T-helper 1 cell treated with Interleukin-12 subunit alpha and Interleukin-12 subunit beta and Interleukin-4 antibody, amounts not matched to agents 30 μg/mL and 1 μg/mL, for 36 hours (primary cell): ENCODE measurements at regions not wholly inside any gene's neighbourhood (a gene's known extent, or its start where the extent isn't known, plus 50 kb on each side); places are given as distances from the start of the nearest gene placed in this dataset.
"Not testable (repeated sequence)": the region's sequence is repeated elsewhere in the genome, so short reads cannot be mapped to it uniquely, and the experiment has no call there.

Source experiments
- H3K27ac Mint-ChIP-seq: one replicate; pipeline ENCODE4 v1.8.0; 2021; ENCODE audit warnings: mild to moderate bottlenecking, mixed read lengths
- H3K27me3 Mint-ChIP-seq: one replicate; pipeline ENCODE4 v1.8.0; 2021; ENCODE audit warnings: low read depth, mixed read lengths
- H3K36me3 Mint-ChIP-seq: one replicate; pipeline ENCODE4 v1.8.0; 2021; ENCODE audit warnings: low read depth, mixed read lengths
- H3K4me1 Mint-ChIP-seq: one replicate; pipeline ENCODE4 v1.8.0; 2021; ENCODE audit warnings: low read depth, mixed read lengths
- H3K4me3 Mint-ChIP-seq: one replicate; pipeline ENCODE4 v1.8.0; 2021; ENCODE audit warnings: mild to moderate bottlenecking, moderate library complexity, mixed read lengths
- H3K9me3 Mint-ChIP-seq: one replicate; pipeline ENCODE4 v1.8.0; 2021; ENCODE audit warnings: mixed read lengths

- H3K4me1 Mint-ChIP-seq, result peaks cover 2% of the 10 kb centered on the region
- no peaks in the 10 kb centered on the region for H3K27me3 Mint-ChIP-seq
- no peak overlapping the region for H3K27ac Mint-ChIP-seq
- H3K36me3 Mint-ChIP-seq, result no peaks in the 10 kb centered on the region
- no peak overlapping the region for H3K4me3 Mint-ChIP-seq
- peaks cover 23% of the 10 kb centered on the region for H3K9me3 Mint-ChIP-seq
These were observed 1024.8 kb downstream of the TLE1 start for GRCh38 chr9:80664327-80665210.

GRCh38 chr9:80659751-80660150, 1029.6 kb downstream of the TLE1 start:
- H3K4me3 Mint-ChIP-seq, H3K36me3 Mint-ChIP-seq, H3K27ac Mint-ChIP-seq, H3K4me1 Mint-ChIP-seq, H3K27me3 Mint-ChIP-seq: not testable (repeated sequence)
- peaks cover 13% of the 10 kb centered on the region for H3K9me3 Mint-ChIP-seq

DNA sequence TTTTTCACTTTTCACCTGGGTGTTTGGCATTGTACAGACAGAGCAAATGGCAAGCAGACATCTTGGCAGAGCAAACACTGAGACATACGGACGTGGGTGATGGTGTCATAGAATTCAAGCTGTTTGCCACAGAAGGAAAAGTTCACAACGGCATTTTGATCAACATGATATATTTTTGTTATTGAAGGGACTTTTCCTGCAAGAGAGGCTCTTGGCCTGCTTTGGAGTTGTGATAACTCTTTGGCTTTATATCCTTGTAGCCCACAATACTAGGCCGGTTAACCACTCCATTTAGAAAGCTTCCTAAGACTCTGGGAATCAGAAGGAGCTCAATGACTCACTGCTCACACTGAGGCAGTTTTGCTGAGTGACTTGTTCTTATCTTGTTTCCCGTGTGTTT, 1038.3 kb downstream of the TLE1 start:
- no peaks in the 10 kb centered on the region for H3K36me3 Mint-ChIP-seq
- H3K4me1 Mint-ChIP-seq, result no peaks in the 10 kb centered on the region
- no peaks in the 10 kb centered on the region for H3K27me3 Mint-ChIP-seq
- peaks cover 15% of the 10 kb centered on the region for H3K9me3 Mint-ChIP-seq
- H3K4me3 Mint-ChIP-seq, result no peak overlapping the region
- H3K27ac Mint-ChIP-seq, result no peak overlapping the region

DNA sequence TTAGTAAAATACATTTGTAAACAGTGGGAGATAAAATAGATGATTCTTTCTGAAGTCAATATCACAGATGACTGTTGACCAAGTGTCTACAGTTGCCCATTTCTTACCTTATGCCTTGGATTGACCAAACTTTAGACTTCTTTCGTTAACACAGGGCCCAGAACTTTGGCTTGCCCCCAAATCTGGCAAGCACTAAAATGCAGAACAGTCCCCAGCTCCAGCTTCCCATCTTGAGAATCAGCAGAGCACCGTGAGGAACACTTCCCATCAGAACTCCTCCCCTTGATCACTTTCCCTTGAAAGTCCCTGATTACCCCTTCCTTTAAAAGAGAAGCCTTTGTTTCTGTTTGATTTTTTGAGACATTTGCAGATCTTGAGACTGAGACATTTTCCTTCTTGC, 1039.9 kb downstream of the TLE1 start:
- no peak overlapping the region for H3K27ac Mint-ChIP-seq
- peaks cover 11% of the 10 kb centered on the region for H3K9me3 Mint-ChIP-seq
- no peaks in the 10 kb centered on the region for H3K27me3 Mint-ChIP-seq
- H3K4me3 Mint-ChIP-seq, result no peak overlapping the region
- no peaks in the 10 kb centered on the region for H3K4me1 Mint-ChIP-seq
- no peaks in the 10 kb centered on the region for H3K36me3 Mint-ChIP-seq

DNA sequence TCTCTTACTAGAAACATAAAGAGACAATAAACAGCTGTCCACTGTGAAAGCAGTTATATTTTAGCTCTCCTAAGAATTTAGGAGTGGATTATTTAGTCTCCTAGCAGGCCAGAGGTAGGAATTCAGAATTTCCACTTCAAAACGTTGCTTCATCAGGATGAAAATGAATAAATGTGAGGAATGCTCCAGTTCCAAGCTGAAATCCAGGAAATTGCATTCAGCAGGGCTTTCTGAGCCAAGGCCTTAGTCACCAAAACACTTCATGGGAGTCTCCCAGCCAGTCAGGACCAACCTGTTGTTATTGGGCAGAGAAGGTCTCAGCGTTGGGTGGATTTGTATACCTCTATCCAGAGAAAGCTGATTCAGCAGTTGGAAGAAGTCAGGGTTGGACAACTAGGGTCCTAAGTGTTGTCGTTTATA, 1040.3 kb downstream of the TLE1 start:
- Mint-ChIP-seq H3K9me3 (peaks cover 11% of the 10 kb centered on the region), H3K4me3 (no peak overlapping the region), H3K4me1 (no peaks in the 10 kb centered on the region), H3K27ac (no peak overlapping the region), H3K36me3 (no peaks in the 10 kb centered on the region), H3K27me3 (no peaks in the 10 kb centered on the region)

GRCh38 chr9:80648336-80648735, 1041.0 kb downstream of the TLE1 start:
- Mint-ChIP-seq H3K36me3 (no peaks in the 10 kb centered on the region), H3K4me3 (no peak overlapping the region), H3K27ac (no peak overlapping the region), H3K9me3 (peaks cover 11% of the 10 kb centered on the region), H3K27me3 (no peaks in the 10 kb centered on the region), H3K4me1 (no peaks in the 10 kb centered on the region)

GRCh38 chr9:80646211-80646610, 1043.1 kb downstream of the TLE1 start:
- Mint-ChIP-seq H3K4me1 (no peaks in the 10 kb centered on the region), H3K27ac (no peak overlapping the region), H3K9me3 (peaks cover 7% of the 10 kb centered on the region), H3K27me3 (no peaks in the 10 kb centered on the region), H3K36me3 (no peaks in the 10 kb centered on the region), H3K4me3 (no peak overlapping the region)

- Mint-ChIP-seq H3K4me1 (no peaks in the 10 kb centered on the region), H3K4me3 (no peak overlapping the region), H3K36me3 (no peaks in the 10 kb centered on the region), H3K27me3 (no peaks in the 10 kb centered on the region), H3K27ac (no peak overlapping the region), H3K9me3 (no peaks in the 10 kb centered on the region)
These were observed 1045.3 kb downstream of the TLE1 start for GRCh38 chr9:80644044-80644443.

GRCh38 chr9:80635065-80635464, 1054.3 kb downstream of the TLE1 start:
- no peaks in the 10 kb centered on the region for H3K36me3 Mint-ChIP-seq
- no peaks in the 10 kb centered on the region for H3K4me1 Mint-ChIP-seq
- H3K27ac Mint-ChIP-seq, result no peak overlapping the region
- no peaks in the 10 kb centered on the region for H3K27me3 Mint-ChIP-seq
- H3K9me3 Mint-ChIP-seq, result peaks cover 31% of the 10 kb centered on the region
- H3K4me3 Mint-ChIP-seq, result no peak overlapping the region

- H3K27me3 Mint-ChIP-seq, result no peaks in the 10 kb centered on the region
- H3K4me1 Mint-ChIP-seq, result no peaks in the 10 kb centered on the region
- H3K36me3 Mint-ChIP-seq, result no peaks in the 10 kb centered on the region
- H3K4me3 Mint-ChIP-seq, result no peak overlapping the region
- no peak overlapping the region for H3K27ac Mint-ChIP-seq
- peaks cover 31% of the 10 kb centered on the region for H3K9me3 Mint-ChIP-seq
These were observed 1057.3 kb downstream of the TLE1 start for GRCh38 chr9:80632041-80632440.

DNA sequence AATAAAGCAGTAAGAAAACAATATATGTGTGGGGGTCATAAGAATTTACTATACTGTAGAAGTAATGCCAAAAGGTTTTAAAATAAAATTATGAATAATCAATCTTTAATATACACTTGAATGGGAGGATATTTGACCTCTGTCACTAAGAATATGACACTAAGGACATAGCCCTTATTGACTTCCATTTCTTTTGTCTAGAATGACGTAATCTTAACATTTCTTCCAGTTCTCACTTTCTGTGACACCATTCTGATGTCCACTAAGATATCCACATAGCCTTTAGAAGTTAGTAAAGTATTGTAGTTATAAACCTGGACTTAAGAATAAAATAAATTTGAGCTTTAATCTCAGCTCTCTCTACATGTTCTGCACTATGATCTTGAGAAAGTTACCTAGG, 1050.7 kb downstream of the TLE4 start:
- no peaks in the 10 kb centered on the region for H3K27me3 Mint-ChIP-seq
- H3K27ac Mint-ChIP-seq, result no peak overlapping the region
- peaks cover 8% of the 10 kb centered on the region for H3K9me3 Mint-ChIP-seq
- no peak overlapping the region for H3K4me3 Mint-ChIP-seq
- H3K4me1 Mint-ChIP-seq, result no peaks in the 10 kb centered on the region
- no peaks in the 10 kb centered on the region for H3K36me3 Mint-ChIP-seq

DNA sequence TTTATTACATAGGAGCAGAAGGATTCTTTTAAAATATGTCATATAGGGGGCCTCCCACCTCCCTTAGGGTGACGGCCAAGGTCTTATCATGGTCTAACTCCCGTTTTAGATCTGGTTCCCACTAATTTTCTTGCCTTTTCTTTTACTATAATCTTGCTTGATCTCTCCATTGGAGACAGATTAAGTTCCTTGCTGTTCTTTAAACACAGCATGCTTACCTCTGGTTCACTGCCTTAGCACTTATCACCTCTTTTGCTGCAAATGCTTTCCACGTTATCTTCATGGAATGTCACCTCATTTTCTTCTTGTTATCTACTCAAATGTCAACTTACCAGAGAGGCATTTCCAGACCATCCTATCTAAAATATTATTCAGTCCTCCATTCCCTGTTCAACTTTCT, 1047.6 kb downstream of the TLE4 start:
- H3K27me3 Mint-ChIP-seq, result no peaks in the 10 kb centered on the region
- H3K27ac Mint-ChIP-seq, result no peak overlapping the region
- no peak overlapping the region for H3K4me3 Mint-ChIP-seq
- no peaks in the 10 kb centered on the region for H3K36me3 Mint-ChIP-seq
- H3K9me3 Mint-ChIP-seq, result peaks cover 3% of the 10 kb centered on the region
- H3K4me1 Mint-ChIP-seq, result no peaks in the 10 kb centered on the region

GRCh38 chr9:80615964-80616363, 1044.2 kb downstream of the TLE4 start:
- H3K36me3 Mint-ChIP-seq, result no peaks in the 10 kb centered on the region
- H3K27me3 Mint-ChIP-seq, result no peaks in the 10 kb centered on the region
- no peak overlapping the region for H3K4me3 Mint-ChIP-seq
- no peaks in the 10 kb centered on the region for H3K4me1 Mint-ChIP-seq
- H3K9me3 Mint-ChIP-seq, result peaks cover 7% of the 10 kb centered on the region
- H3K27ac Mint-ChIP-seq, result no peak overlapping the region

DNA sequence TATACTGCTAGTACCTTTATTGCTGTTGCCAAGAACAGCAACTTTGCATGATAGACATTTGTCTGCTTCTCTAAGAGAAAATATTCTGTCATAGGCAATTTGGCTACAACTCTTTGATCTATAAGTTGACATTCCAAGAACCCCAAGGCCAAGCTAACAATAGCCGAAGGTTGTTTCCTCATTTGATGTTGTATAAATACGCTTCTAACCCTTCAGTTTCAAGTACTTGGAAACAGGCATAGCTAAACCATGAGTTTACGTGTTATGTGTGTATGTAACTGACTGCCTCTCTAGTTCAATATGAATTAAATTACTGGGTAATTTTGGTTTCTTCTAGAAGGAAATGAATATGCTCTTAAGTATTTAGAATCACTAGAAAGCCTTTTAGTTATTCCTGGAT, 1034.0 kb downstream of the TLE4 start:
- Mint-ChIP-seq H3K9me3 (peaks cover 3% of the 10 kb centered on the region), H3K27me3 (no peaks in the 10 kb centered on the region), H3K4me1 (no peaks in the 10 kb centered on the region), H3K4me3 (no peak overlapping the region), H3K27ac (no peak overlapping the region), H3K36me3 (no peaks in the 10 kb centered on the region)

- no peak overlapping the region for H3K4me3 Mint-ChIP-seq
These were observed 1033.4 kb downstream of the TLE4 start for GRCh38 chr9:80605129-80605528.

More at GRCh38 chr9:80605129-80605528, 1033.4 kb downstream of the TLE4 start:
- Mint-ChIP-seq H3K36me3 (no peaks in the 10 kb centered on the region), H3K27me3 (no peaks in the 10 kb centered on the region), H3K4me1 (no peaks in the 10 kb centered on the region), H3K9me3 (peaks cover 3% of the 10 kb centered on the region), H3K27ac (no peak overlapping the region)
